CD4-positive, alpha-beta T cell treated with Interleukin-17A for 1 hour (primary cell): ENCODE measurements at regions not wholly inside any gene's neighbourhood (a gene's known extent, or its start where the extent isn't known, plus 50 kb on each side); places are given as distances from the start of the nearest gene placed in this dataset.
A peak's percentile ranks its signal among the peaks of the same experiment; 100 is the strongest.

Experiments
- DNase-seq: peaks from one replicate; pipeline ENCODE4 v3.0.0-alpha.2; 2020

DNA sequence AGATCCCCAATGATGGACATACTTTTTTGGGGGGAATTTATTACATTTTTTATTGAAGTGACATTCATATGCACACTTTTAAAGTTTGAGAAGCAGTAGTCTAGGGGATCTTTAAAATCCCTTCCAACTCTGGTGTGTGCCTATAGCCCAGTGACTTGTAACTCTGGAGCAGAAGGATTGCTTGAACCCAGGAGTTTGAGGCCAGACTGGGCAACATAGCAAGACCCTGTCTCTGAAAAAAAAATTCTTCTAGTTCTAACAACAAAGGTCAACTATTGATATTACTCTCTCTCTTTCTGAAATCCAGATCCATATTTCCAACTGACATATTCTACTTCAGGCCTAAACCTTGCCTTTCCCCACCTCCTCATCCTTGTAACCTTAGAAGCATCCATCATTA lies 148.2 kb upstream of the SPRY4 start:
- no peak for DNase-seq

DNA sequence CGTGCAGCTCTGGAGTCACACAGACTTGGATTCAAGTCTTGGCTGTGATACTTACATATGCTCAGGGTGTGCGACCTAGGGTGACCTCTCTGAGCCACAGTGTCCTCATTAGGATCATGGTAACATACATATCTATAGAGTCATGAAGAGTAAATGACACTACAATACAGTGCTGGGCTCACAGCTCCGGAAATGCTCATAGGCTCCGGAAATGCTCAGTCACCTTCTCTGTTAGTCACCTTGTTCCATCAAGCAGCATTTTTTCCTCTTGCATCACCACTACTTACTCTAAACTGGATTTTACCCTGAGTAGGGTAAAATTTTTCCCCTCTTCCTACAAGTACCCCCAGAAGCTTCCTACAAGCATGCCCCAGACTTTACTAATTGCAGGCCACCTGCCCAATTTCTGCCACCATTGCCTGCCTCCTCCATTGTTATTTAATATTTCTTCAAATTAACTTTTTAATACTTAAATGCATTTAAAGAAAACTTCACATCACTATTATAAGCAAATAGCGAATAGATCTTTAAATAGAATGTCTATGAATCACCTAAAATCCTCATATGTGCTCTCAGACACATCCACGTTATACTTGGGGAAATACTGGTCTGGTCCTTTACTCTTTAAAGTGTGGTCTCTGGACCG lies 147.6 kb upstream of the SPRY4 start:
- peak; percentile 38 for DNase-seq

DNA sequence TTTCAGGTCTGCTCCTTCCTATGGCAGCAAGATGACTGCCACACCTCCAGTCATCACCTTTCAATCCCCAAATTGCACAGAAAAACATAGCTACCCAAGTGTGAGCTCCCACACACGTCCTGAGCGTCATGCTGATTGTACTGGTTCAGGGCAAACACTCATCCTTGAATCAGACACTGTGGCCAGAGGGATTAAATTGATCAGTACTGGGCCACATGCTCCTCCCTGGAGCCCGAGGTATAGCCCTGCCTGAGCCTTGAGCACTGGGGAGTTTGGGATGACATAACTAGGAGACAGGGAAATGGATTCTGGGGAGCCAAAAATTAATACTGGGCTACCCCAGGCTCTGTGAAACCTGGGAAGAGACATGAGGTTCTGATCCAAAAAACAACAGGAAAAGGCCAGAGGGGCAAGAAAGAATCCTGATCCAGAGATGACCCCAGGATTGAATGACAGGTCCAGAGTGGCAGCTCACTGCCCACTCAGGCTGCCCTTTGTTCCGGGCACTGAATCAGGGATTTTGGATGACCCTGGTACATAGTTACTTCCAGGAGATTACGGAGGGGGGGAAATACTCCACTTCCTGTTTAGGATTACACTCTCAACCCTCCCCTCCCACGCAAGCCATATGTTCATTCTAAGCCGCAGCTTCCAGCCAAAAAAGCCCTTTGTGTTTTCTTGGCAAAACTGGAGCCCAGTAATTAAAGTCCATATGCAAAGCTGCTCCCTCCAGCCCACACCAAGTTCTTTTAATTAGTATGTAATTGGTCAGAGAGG lies 141.6 kb upstream of the SPRY4 start:
- no peak for DNase-seq

DNA sequence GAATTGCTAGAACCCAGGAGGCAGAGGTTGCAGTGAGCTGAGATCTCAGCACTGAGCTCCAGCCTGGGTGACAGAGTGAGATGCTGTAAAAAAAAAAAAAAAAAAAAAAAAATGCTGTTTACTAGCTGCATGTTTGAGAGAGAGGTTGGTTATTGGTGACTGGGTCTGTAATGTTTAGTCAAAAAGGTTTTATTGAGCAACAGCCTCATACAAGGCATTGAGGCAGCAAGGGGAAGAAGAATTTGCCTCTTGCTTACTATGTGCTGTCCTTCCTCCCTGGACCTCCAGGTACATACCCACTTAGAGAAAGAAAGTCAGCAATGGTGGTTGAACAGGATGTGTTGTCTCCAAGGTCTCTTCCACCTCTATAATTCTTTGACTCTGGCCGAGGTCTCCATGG lies 140.7 kb upstream of the SPRY4 start:
- no peak for DNase-seq

DNA sequence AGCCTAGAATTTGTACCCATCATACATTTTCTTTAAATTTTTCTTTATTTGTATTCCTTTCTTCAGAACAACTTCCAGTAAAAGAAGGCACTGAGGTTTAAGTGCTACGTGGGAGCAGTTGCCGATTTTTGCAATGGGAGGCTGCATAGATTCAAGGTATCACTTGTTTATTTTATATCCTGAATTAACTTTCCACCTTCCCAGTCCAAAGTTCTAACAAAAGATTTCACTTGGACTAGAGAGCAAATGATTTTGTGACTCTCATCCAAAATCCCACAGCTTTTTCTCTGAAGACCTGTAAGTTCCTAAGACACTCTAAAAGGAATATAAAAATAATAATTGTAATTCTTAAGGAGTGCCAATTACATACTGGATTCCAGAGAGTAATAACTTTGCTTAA lies 139.1 kb upstream of the SPRY4 start:
- no peak for DNase-seq

- no peak for DNase-seq
Measured at GRCh38 chr5:142461028-142461590, 136.3 kb upstream of the SPRY4 start.

DNA sequence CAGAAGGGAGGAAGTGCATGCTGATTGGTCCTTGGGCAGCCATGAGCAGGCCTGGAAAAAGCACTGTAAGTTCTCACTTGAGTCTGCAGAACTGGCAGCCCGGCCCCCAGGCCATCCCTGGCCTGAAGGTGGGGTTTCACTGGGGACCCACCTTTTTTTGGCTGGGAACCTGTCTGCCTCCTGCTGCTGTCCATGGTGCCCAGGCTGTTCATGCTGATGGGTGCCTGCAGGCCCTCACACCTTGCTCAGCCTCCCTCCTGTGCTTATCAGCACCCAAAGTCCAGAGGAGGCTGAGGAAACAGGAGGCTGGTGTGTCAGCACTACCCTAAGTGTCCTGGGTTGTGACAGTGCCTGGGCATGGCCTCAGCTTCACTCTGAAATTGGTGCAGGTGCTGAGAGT lies 134.4 kb upstream of the SPRY4 start:
- DNase-seq: no peak

GRCh38 chr5:142455856-142456255 lies 131.0 kb upstream of the SPRY4 start:
- DNase-seq: no peak

DNA sequence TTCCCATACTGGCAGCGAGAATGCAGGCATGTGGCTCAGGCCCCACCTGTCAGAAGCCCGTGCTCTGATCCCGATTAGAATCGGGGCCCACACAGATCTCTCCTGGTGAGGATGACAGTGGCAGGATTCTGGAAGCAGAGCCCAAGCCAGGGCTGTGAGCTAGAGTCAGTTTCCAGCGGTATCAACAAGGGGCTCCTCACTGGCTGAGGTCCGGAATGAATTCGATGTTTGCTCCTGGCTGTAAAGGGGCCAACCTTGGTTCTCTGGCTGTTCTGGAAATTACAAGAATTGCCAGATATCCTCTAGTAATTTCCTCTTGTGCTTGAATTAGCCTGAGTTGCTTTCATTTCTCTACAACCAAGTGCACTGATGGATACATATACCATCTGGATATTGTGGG lies 129.1 kb upstream of the SPRY4 start:
- DNase-seq: no peak

GRCh38 chr5:142450419-142450818 lies 125.6 kb upstream of the SPRY4 start:
- DNase-seq: no peak

DNA sequence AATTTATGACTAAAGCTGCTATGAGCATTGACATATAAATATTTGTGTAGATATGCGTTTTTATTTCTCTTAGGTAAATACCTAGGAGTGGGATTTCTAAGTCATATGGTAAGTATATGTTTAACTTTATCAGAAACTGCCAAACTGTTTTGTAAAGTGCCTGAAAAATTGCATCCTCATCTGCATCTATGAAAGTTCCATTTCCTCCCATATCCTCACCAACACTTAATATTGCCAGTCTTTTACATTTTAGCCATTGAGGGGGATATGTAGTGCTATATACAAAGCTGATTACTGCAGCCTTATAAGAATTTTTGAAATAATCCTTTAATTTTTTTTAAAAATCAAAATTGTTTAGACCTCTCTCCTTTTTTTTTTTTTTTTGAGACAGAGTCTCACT lies 123.1 kb upstream of the SPRY4 start:
- DNase-seq: no peak

DNA sequence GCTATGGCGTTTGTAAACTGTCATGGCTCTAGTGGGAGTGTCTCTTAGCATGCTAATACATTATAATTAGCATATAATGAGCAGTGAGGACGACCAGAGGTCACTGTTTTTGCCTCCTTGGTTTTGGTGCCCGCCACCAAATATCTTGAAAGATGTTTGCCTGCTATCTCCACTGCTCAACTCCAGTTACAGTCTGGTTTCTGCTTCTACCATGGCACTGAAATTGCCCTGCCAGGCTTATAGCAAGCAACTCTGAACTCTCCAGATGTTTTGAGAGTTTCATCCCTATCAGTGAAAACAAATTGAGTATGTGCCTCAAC lies 122.1 kb upstream of the SPRY4 start:
- DNase-seq: no peak

GRCh38 chr5:142446131-142446959 lies 121.5 kb upstream of the SPRY4 start:
- DNase-seq: no peak

- no peak for DNase-seq
Measured at GRCh38 chr5:142445266-142445665, 120.4 kb upstream of the SPRY4 start.

GRCh38 chr5:142441616-142442015 lies 116.8 kb upstream of the SPRY4 start:
- peak; percentile 18 for DNase-seq

DNA sequence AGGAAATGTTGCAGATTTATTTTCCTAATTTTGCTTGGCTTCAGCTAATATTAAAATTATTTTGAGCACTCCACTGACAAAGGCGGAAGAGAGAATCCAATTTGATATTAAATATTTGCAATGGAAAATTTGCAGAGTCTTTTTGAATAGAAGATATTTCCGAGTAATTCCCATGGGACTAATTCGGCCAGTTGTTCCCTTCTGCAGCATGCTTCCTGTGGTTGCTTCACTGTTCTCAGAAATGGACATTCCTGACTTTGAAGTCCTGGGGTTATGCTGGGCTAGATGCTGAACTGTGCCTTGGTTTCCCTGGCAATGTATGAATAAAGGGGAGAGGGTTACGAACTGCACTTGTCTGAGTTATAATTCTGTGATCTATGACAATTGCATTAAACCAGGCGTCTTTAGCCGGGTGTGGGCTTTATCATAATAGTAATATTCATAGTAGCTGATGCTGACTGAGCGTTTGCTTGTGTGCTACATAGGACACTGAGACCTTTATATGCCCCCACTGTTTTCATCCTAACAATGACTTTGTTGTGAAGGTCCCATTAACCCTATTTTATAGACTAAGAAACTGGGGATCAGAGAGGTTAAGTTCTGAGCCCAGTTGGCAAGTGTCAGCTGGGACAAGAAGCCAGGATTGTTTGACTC lies 114.5 kb upstream of the SPRY4 start:
- no peak for DNase-seq

- no peak for DNase-seq
Measured at GRCh38 chr5:142438573-142438972, 113.8 kb upstream of the SPRY4 start.

- no peak for DNase-seq
Measured at GRCh38 chr5:142437563-142437962, 112.7 kb upstream of the SPRY4 start.

DNA sequence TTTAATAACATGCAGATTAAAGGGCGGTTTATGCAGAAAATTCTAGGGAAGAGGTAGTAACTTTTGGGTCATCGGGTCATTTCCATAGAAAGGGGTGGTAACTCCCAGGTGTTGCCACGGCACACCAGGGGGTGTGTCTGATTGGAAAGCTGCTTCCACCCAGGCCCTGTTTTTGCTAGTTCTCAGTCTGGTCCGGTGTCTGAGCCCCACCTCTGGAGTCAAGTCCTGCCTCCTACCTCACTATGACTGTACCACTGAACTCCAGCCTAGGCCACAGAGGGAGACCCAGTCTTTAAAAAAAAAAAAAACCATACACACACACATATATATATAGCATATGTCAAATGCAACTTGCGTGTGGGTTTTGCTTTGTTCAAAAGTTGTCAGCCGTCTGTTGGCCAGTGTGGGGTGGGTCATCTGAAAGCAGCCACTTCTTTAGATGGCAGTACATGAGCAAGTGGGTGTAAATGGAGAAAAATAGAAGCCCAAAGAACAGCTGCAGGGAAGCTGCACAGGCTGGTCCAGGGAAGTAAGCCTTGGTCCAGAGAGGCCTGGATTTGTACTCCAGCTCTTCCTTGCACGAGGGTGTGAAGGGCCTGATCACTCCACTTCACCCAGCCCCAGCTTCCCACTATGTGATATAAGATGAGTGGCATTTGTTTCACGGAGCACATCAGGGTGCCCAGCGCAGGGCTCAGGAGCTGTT lies 110.7 kb upstream of the SPRY4 start:
- DNase-seq: no peak

DNA sequence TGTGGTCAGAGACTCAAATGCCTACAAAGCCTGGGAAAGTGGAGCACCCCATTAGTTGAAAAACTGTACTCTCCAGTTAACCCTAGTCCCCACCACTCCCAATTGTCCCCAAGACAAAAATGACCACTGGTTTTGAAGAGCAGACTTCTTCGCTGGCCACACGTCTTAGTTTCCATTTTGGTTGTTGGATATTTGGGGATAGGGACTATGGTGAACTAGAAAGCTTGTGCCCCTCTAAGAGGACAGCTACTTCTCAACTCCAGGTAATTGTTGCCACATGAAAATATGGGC lies 109.4 kb upstream of the SPRY4 start:
- no peak for DNase-seq

DNA sequence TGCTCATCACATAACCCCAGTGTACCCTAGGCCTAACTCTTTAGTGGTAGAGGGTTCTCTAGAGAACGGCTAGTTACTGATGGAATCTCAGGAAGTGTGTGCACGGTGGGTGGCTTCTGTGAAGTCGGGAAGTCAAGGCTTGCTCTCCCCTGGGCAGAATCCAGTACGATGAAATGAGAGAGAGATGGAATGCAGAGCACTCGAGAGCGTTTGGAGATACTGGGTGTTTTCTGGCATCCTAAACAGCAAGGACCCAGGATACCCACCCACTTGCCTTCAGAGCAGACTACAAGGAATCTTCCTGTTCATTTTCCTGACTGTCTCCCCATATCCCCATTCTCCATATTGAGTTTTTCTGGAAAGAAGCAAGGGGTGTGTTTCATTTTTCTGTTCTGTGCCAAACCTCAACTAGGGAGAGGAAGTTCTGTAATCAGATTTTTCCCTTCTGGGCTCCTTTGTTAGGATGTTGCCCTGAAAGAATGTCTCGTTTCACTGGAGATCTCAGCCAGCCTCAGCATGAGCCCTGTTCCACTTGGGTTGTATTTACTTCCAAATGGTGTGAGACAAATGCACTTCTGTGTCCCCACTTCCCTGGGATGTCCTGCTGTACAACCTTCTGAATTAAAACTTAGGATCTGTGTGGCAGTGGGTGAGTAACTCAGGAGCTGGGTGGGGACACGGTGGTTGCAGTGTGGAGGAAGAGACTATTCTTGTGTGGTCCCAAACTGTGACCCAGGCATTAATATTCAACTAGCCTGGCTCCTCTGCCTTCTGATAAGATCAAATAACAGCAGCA lies 108.9 kb upstream of the SPRY4 start:
- DNase-seq: no peak

GRCh38 chr5:142432961-142433360 lies 108.1 kb upstream of the SPRY4 start:
- peak; percentile 75 for DNase-seq
